Panc1 (cell line): ENCODE measurements at regions not wholly inside any gene's neighbourhood (a gene's known extent, or its start where the extent isn't known, plus 50 kb on each side); places are given as distances from the start of the nearest gene placed in this dataset.

Source experiments
- ATAC-seq: fragments of 200-7000 bp; cut with Tn5 transposase; 2 replicates; pipeline ENCODE4 v1.9.1; 2020; ENCODE audit warnings: mild to moderate bottlenecking, moderate library complexity
- BruUV-seq: library from RNA; stranded (reverse); fragments of 400-500 nt; replicated peaks from 2 replicates; lab custom pipeline; 2021; lab: Mats Ljungman, UMichigan
- CTCF ChIA-PET: fragments of 300-600 bp; sonication (Branson Sonifier 250); formaldehyde crosslinking; loops from one replicate; lab custom pipeline; 2022; ENCODE audit warnings: antibody characterized with exemption; lab: Charles Lee
- POLR2A ChIA-PET: fragments of 300-600 bp; sonication (Branson Sonifier 250); formaldehyde crosslinking; loops from one replicate; lab custom pipeline; 2022; ENCODE audit warnings: antibody characterized with exemption; lab: Charles Lee
- DNase-seq: peaks from one replicate; pipeline ENCODE4 v3.0.0-alpha.2; 2010; ENCODE audit warnings: low read depth, low spot score
- H3K27ac ChIP-seq: 2 replicates; pipeline ENCODE4 v1.5.1; 2011; ENCODE audit warnings: mild to moderate bottlenecking, low read length, inconsistent platforms
- H3K27me3 ChIP-seq: fragments of 200-500 bp; sonication (Bioruptor generic); 2 replicates; pipeline ENCODE4 v1.6.0; 2014; ENCODE audit warnings: low read length, inconsistent platforms; ENCODE audit not compliant: control insufficient read depth, insufficient read depth
- H3K36me3 ChIP-seq: fragments of 200-500 bp; sonication (Bioruptor generic); 2 replicates; pipeline ENCODE4 v1.5.1; 2014; ENCODE audit warnings: inconsistent platforms, mild to moderate bottlenecking, low read length, moderate library complexity; ENCODE audit not compliant: control insufficient read depth, insufficient read depth
- H3K4me1 ChIP-seq: 2 replicates; pipeline ENCODE4 v1.5.1; 2011; ENCODE audit warnings: inconsistent platforms, mild to moderate bottlenecking, low read length, moderate library complexity; ENCODE audit not compliant: control insufficient read depth, insufficient read depth
- H3K4me3 ChIP-seq, 2 experiments: 2 replicates each; pipeline ENCODE4 v1.5.1; 2011 to 2012; ENCODE audit warnings: low read depth in 2 of 2, low read length in 2 of 2, mild to moderate bottlenecking in 2 of 2, inconsistent platforms in 1 of 2, moderate library complexity in 1 of 2
- H3K9me3 ChIP-seq: fragments of 200-500 bp; sonication (Bioruptor generic); 2 replicates; pipeline ENCODE4 v1.5.1; 2014; ENCODE audit warnings: low read depth, mild to moderate bottlenecking, inconsistent platforms, low read length, moderate library complexity; ENCODE audit not compliant: control insufficient read depth, insufficient read depth
- CTCF ChIP-seq: fragments of 450-650 bp; IDR thresholded peaks from 2 replicates; pipeline ENCODE4 v1.5.1; 2017; ENCODE audit warnings: mild to moderate bottlenecking
- POLR2AphosphoS5 ChIP-seq: IDR thresholded peaks from 2 replicates; pipeline ENCODE4 v1.6.1; 2012; ENCODE audit warnings: mild to moderate bottlenecking, low read depth, low read length, moderate library complexity
- REST ChIP-seq, 2 experiments: IDR thresholded peaks; 2 replicates each; pipeline ENCODE4 v1.6.1; 2011 to 2012; ENCODE audit warnings: low read depth in 2 of 2, control low read depth in 1 of 2, low read length in 1 of 2, mild to moderate bottlenecking in 1 of 2, moderate library complexity in 1 of 2; ENCODE audit not compliant: insufficient read depth in 1 of 2
- SIN3A ChIP-seq: IDR thresholded peaks from 2 replicates; pipeline ENCODE4 v1.6.1; 2012; ENCODE audit warnings: low read depth, mild to moderate bottlenecking, low read length, moderate library complexity, borderline replicate concordance; ENCODE audit not compliant: insufficient read depth
- TCF7L2 ChIP-seq: IDR thresholded peaks from 2 replicates; pipeline ENCODE4 v1.6.1; 2011; ENCODE audit warnings: mild to moderate bottlenecking, low read depth, low read length, inconsistent platforms
- in situ Hi-C: cut with HindIII; loops from 2 replicates; pipeline ENCODE4 v1.10.0; 2016; ENCODE audit warnings: low sequenced_read_pairs, low pct_unique_long_range_greater_than_20kb
- intact Hi-C: fragments of 100-400 bp; cut with micrococcal nuclease; formaldehyde crosslinking; loops from one replicate; pipeline ENCODE4 v1.10.0; 2022; ENCODE audit not compliant: unreplicated experiment

GRCh38 chr6:99138445-99138844, 190.7 kb upstream of the FBXL4 start:
- Histone ChIP-seq H3K4me3 (no peak overlapping the region), H3K4me1 (no peaks in the 10 kb centered on the region), H3K9me3 (no peaks in the 10 kb centered on the region), H3K36me3 (no peaks in the 10 kb centered on the region), H3K27ac (no peak overlapping the region), H3K27me3 (peaks cover 4% of the 10 kb centered on the region; the same call in 1 of the 2 replicates)
- ChIA-PET CTCF (no interaction called here), POLR2A (no interaction called here)
- TF ChIP-seq TCF7L2: no peak
- TF ChIP-seq SIN3A: no peak
- TF ChIP-seq POLR2AphosphoS5: no peak
- TF ChIP-seq REST (IDR thresholded peaks at IDR 0.05; ENCODE audit: insufficient read depth in 1 of 2, low read depth in 2 of 2, low read length in 1 of 2): no peak
- no TSS peak for BruUV-seq
- in situ Hi-C loops (no loop called here), intact Hi-C loops (no loop called here)
- no peak for ATAC-seq
- no peak for DNase-seq

GRCh38 chr6:99137314-99137713, 189.6 kb upstream of the FBXL4 start:
- POLR2A ChIA-PET: no interaction called here

More at GRCh38 chr6:99137314-99137713, 189.6 kb upstream of the FBXL4 start:
- H3K27ac ChIP-seq: no peak overlapping the region
- no TSS peak for BruUV-seq
- no peak overlapping the region for H3K4me3 ChIP-seq
- intact Hi-C loops: no loop called here
- no peaks in the 10 kb centered on the region for H3K36me3 ChIP-seq
- H3K27me3 ChIP-seq: peaks cover 4% of the 10 kb centered on the region; the same call in 1 of the 2 replicates
- no peak for DNase-seq
- CTCF ChIA-PET: no interaction called here
- no peak for TF ChIP-seq TCF7L2
- no peak for TF ChIP-seq POLR2AphosphoS5
- TF ChIP-seq SIN3A: no peak
- no peak for TF ChIP-seq REST (IDR thresholded peaks at IDR 0.05; ENCODE audit: insufficient read depth in 1 of 2, low read depth in 2 of 2, low read length in 1 of 2)
- no peak for TF ChIP-seq CTCF
- no peaks in the 10 kb centered on the region for H3K4me1 ChIP-seq
- in situ Hi-C loops: no loop called here
- no peaks in the 10 kb centered on the region for H3K9me3 ChIP-seq
- no peak for ATAC-seq
